ENCODE measurements at regions not wholly inside any gene's neighbourhood (a gene's known extent, or its start where the extent isn't known, plus 50 kb on each side); places are given as distances from the start of the nearest gene placed in this dataset.
"Not testable (repeated sequence)": the region's sequence is repeated elsewhere in the genome, so short reads cannot be mapped to it uniquely, and the experiment has no call there.

DNA sequence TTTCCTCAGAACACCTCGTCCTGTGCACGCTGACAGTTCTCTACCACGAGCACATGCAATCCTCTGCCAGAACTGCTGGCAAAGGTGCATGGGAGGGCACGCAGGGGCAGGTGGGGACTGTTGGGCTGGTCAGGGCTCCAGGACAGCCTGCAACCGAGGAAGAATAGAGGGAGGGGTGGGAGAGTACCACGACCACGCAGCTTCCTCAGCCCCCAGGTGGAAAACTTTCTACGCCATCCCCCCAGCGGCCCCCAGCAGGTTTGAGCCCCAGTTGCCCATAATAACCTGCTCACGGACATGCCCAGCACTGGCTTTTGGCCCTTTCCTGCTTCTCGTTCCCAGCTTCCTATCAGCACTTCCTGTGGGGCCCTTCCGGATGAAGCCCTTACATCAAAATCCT, 199.3 kb downstream of the C16orf95 start:
- no peak overlapping the region for H3K27ac ChIP-seq
- TF ChIP-seq CTCF (IDR thresholded peaks at IDR 0.05), result no peak
- no peak overlapping the region for H3K4me3 ChIP-seq
- H3K27me3 ChIP-seq, result no peaks in the 10 kb centered on the region
- DNase-seq (ENCODE audit: low spot score), result no peak
- H3K9me3 ChIP-seq, result no peaks in the 10 kb centered on the region
- H3K36me3 ChIP-seq, result no peaks in the 10 kb centered on the region
- no peaks in the 10 kb centered on the region for H3K4me1 ChIP-seq

DNA sequence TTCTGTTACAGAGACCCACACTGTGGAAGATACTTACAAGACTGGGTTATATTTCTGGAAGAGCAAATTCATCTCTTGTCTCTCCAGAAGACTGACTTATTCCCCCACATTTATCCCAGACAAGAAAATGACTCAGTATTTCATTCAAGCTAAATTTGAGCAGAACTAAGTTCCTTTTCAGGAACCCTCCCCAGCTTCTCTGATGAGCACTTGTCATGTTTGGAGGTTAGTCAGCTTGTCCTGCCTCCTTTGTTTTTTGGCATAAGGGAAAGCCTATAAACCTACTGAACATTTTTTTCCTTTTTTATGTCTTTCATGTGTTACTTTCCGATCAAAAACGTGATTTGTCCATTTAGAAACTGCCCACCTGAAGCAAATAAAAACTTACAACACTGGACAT, 198.0 kb downstream of the C16orf95 start:
- peaks cover 0 to 6% of the 10 kb centered on the region in 2 donors for H3K9me3 ChIP-seq
- no peak overlapping the region for H3K4me3 ChIP-seq
- H3K36me3 ChIP-seq, result no peaks in the 10 kb centered on the region
- DNase-seq (ENCODE audit: low spot score), result no peak
- no peaks in the 10 kb centered on the region for H3K4me1 ChIP-seq
- no peaks in the 10 kb centered on the region for H3K27me3 ChIP-seq
- no peak for TF ChIP-seq CTCF (IDR thresholded peaks at IDR 0.05)
- H3K27ac ChIP-seq, result no peak overlapping the region

- Histone ChIP-seq H3K27me3 (no peaks in the 10 kb centered on the region), H3K27ac (no peak overlapping the region), H3K36me3 (no peaks in the 10 kb centered on the region), H3K9me3 (peaks cover 0 to 6% of the 10 kb centered on the region in 2 donors), H3K4me1 (no peaks in the 10 kb centered on the region), H3K4me3 (no peak overlapping the region)
- no peak for TF ChIP-seq CTCF (IDR thresholded peaks at IDR 0.05)
- no peak for DNase-seq (ENCODE audit: low spot score)
Measured at GRCh38 chr16:87119748-87120147, 197.4 kb downstream of the C16orf95 start.

DNA sequence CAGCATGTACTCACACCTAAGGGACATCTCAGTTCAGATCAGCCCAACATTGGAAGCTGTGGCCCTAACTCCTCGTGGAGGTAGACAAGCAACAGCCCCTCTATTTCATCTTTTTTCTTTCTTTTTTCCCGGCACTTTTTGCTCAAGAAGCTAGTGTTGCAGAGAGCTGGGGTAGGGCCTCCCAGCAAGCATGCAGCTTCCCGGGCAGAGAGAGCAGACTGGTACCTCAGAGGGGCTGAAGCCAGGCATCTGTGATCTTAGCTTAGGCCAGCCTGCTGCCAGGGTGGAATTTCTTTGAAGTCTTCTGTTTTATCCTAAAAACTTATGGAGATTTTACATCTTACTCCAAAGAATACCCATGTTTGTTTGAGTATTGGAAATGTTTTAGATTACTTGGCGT, 195.4 kb downstream of the C16orf95 start:
- H3K27ac ChIP-seq, result no peak overlapping the region
- H3K36me3 ChIP-seq, result no peaks in the 10 kb centered on the region
- peaks cover 0 to 15% of the 10 kb centered on the region in 2 donors for H3K4me1 ChIP-seq
- H3K9me3 ChIP-seq, result peaks cover 0 to 6% of the 10 kb centered on the region in 2 donors
- H3K4me3 ChIP-seq, result no peak overlapping the region
- no peaks in the 10 kb centered on the region for H3K27me3 ChIP-seq
- TF ChIP-seq CTCF (IDR thresholded peaks at IDR 0.05), result no peak
- DNase-seq (ENCODE audit: low spot score), result no peak

GRCh38 chr16:87123356-87124001, 193.7 kb downstream of the C16orf95 start:
- Histone ChIP-seq H3K9me3 (peaks cover 0 to 6% of the 10 kb centered on the region in 2 donors), H3K36me3 (no peaks in the 10 kb centered on the region), H3K4me1 (peaks cover 0 to 25% of the 10 kb centered on the region in 2 donors), H3K27ac (no peak overlapping the region), H3K4me3 (no peak overlapping the region), H3K27me3 (no peaks in the 10 kb centered on the region)
- no peak for DNase-seq (ENCODE audit: low spot score)
- TF ChIP-seq CTCF (IDR thresholded peaks at IDR 0.05), result no peak

- H3K4me3 ChIP-seq; H3K36me3 ChIP-seq; H3K27ac ChIP-seq; DNase-seq (ENCODE audit: low spot score); H3K27me3 ChIP-seq: not testable (repeated sequence)
- H3K9me3 ChIP-seq, result peaks cover 0 to 14% of the 10 kb centered on the region in 2 donors
- peaks cover 0 to 25% of the 10 kb centered on the region in 2 donors for H3K4me1 ChIP-seq
Measured at GRCh38 chr16:87124405-87124804, 192.8 kb downstream of the C16orf95 start.
